GM23338 (cell line): ENCODE measurements at regions not wholly inside any gene's neighbourhood (a gene's known extent, or its start where the extent isn't known, plus 50 kb on each side); places are given as distances from the start of the nearest gene placed in this dataset.

ENCODE experiments used
- ATAC-seq: fragments of 200-7000 bp; cut with Tn5 transposase; 3 replicates; pipeline ENCODE4 v1.9.1; 2020
- DNase-seq: peaks from one replicate; pipeline ENCODE4 v3.0.0-alpha.2; 2015; ENCODE audit warnings: low spot score
- H2AFZ ChIP-seq: fragments of 200-600 bp; sonication (generic); 2 replicates; pipeline ENCODE4 v1.8.0; 2016; ENCODE audit warnings: antibody characterized with exemption, mild to moderate bottlenecking, moderate library complexity
- H3F3A ChIP-seq: fragments of 200-600 bp; sonication (generic); replicated peaks from 2 replicates; pipeline ENCODE4 v1.8.0; 2017; ENCODE audit warnings: antibody characterized with exemption, mixed run types, low read depth
- H3K27ac ChIP-seq: fragments of 200-600 bp; sonication (generic); 2 replicates; pipeline ENCODE4 v1.6.1; 2016; ENCODE audit warnings: low read depth
- H3K27me3 ChIP-seq: fragments of 200-600 bp; sonication (generic); 2 replicates; pipeline ENCODE4 v1.8.0; 2016; ENCODE audit warnings: mild to moderate bottlenecking, mixed run types, moderate library complexity; ENCODE audit not compliant: insufficient read depth
- H3K36me3 ChIP-seq: fragments of 200-600 bp; sonication (generic); 2 replicates; pipeline ENCODE4 v1.8.0; 2016; ENCODE audit warnings: mild to moderate bottlenecking; ENCODE audit not compliant: insufficient read depth
- H3K4me1 ChIP-seq: fragments of 200-600 bp; sonication (generic); 2 replicates; pipeline ENCODE4 v1.8.0; 2016; ENCODE audit warnings: mild to moderate bottlenecking, moderate library complexity; ENCODE audit not compliant: insufficient read depth
- H3K4me2 ChIP-seq: fragments of 200-600 bp; sonication (generic); 2 replicates; pipeline ENCODE4 v1.7.1; 2017; ENCODE audit warnings: mixed run types
- H3K4me3 ChIP-seq: fragments of 200-600 bp; sonication (generic); 2 replicates; pipeline ENCODE4 v1.6.1; 2016; ENCODE audit warnings: mixed run types
- H3K79me2 ChIP-seq: fragments of 200-600 bp; sonication (generic); replicated peaks from 2 replicates; pipeline ENCODE4 v1.8.0; 2017; ENCODE audit warnings: mild to moderate bottlenecking; ENCODE audit not compliant: insufficient read depth
- H3K9me2 ChIP-seq: fragments of 200-600 bp; sonication (generic); 2 replicates; pipeline ENCODE4 v1.8.0; 2017; ENCODE audit not compliant: insufficient read depth
- H4K20me1 ChIP-seq: fragments of 200-600 bp; sonication (generic); replicated peaks from 2 replicates; pipeline ENCODE4 v1.8.0; 2017; ENCODE audit warnings: mild to moderate bottlenecking; ENCODE audit not compliant: insufficient read depth
- H3K27ac Mint-ChIP-seq: 2 replicates; pipeline ENCODE4 v1.8.0; 2020; ENCODE audit warnings: inconsistent platforms, mild to moderate bottlenecking, moderate library complexity, mixed read lengths
- H3K27me3 Mint-ChIP-seq: 3 replicates; pipeline ENCODE4 v1.8.0; 2022; ENCODE audit warnings: low read depth, mild to moderate bottlenecking, moderate library complexity, mixed read lengths, inconsistent platforms; ENCODE audit not compliant: insufficient read depth, poor library complexity
- H3K36me3 Mint-ChIP-seq: 3 replicates; pipeline ENCODE4 v1.8.0; 2021; ENCODE audit warnings: low read depth, mild to moderate bottlenecking, inconsistent platforms, moderate library complexity, mixed read lengths
- H3K4me1 Mint-ChIP-seq: 3 replicates; pipeline ENCODE4 v1.8.0; 2020; ENCODE audit warnings: mild to moderate bottlenecking, inconsistent platforms, mixed read lengths
- H3K4me3 Mint-ChIP-seq: 3 replicates; pipeline ENCODE4 v1.8.0; 2021; ENCODE audit warnings: moderate library complexity, mild to moderate bottlenecking, inconsistent platforms, mixed read lengths
- H3K9me3 Mint-ChIP-seq: 3 replicates; pipeline ENCODE4 v1.8.0; 2020; ENCODE audit warnings: moderate library complexity, mild to moderate bottlenecking, inconsistent platforms, mixed read lengths
- CREB1 ChIP-seq: fragments of 250-450 bp; sonication (Bioruptor Pico); IDR thresholded peaks from 2 replicates; pipeline ENCODE4 v1.5.0; 2020; ENCODE audit warnings: low read depth, mild to moderate bottlenecking, moderate library complexity
- EZH2 ChIP-seq: fragments of 200-600 bp; sonication (generic); IDR thresholded peaks from one replicate; pipeline ENCODE4 v1.8.0; 2017; ENCODE audit warnings: antibody characterized with exemption, mild to moderate bottlenecking, low read depth; ENCODE audit not compliant: unreplicated experiment
- EZH2phosphoT487 ChIP-seq: fragments of 200-600 bp; sonication (generic); IDR thresholded peaks from one replicate; pipeline ENCODE4 v1.8.1; 2018; ENCODE audit warnings: antibody characterized with exemption; ENCODE audit not compliant: unreplicated experiment
- JUNB ChIP-seq: IDR thresholded peaks from one replicate; pipeline ENCODE4 v1.6.1; 2016; ENCODE audit warnings: antibody characterized with exemption; ENCODE audit not compliant: unreplicated experiment
- NANOG ChIP-seq: IDR thresholded peaks from 2 replicates; pipeline ENCODE4 v1.6.1; 2016; ENCODE audit warnings: antibody characterized with exemption, borderline replicate concordance
- POLR2AphosphoS5 ChIP-seq: IDR thresholded peaks from 2 replicates; pipeline ENCODE4 v1.6.1; 2016; ENCODE audit warnings: antibody characterized with exemption, low read depth
- STAT1 ChIP-seq: IDR thresholded peaks from one replicate; pipeline ENCODE4 v1.6.1; 2016; ENCODE audit warnings: antibody characterized with exemption; ENCODE audit not compliant: unreplicated experiment
- ZNF114 ChIP-seq: fragments of 250-450 bp; sonication (Bioruptor Pico); IDR thresholded peaks from 2 replicates; pipeline ENCODE4 v1.5.0; 2020; ENCODE audit warnings: mild to moderate bottlenecking, moderate library complexity
- ZNF331 ChIP-seq: fragments of 250-450 bp; sonication (Bioruptor Pico); IDR thresholded peaks from 2 replicates; pipeline ENCODE4 v1.5.0; 2020; ENCODE audit warnings: low read depth, mild to moderate bottlenecking, moderate library complexity
- TF ChIP-seq, protein P1 (sequence below), 2 experiments: fragments of 200-600 bp in 1 of 2; sonication (generic) in 1 of 2; conservative IDR thresholded peaks; 2 replicates each; pipeline versions ENCODE4 v1.5.1 to v1.6.1; 2016 to 2017; ENCODE audit warnings: antibody characterized with exemption in 2 of 2, low read depth in 2 of 2, mild to moderate bottlenecking in 2 of 2, moderate library complexity in 1 of 2
- TF ChIP-seq, protein P2 (sequence below): IDR thresholded peaks from one replicate; pipeline ENCODE4 v1.6.1; 2018; ENCODE audit warnings: antibody characterized with exemption; ENCODE audit not compliant: unreplicated experiment
- TF ChIP-seq, protein P3 (sequence below): fragments of 250-450 bp; sonication (Bioruptor Pico); IDR thresholded peaks from 2 replicates; pipeline ENCODE4 v1.5.0; 2020; ENCODE audit warnings: mild to moderate bottlenecking, moderate library complexity
- TF ChIP-seq, protein P4 (sequence below): IDR thresholded peaks from 2 replicates; pipeline ENCODE4 v1.6.1; 2016; ENCODE audit warnings: antibody characterized with exemption

DNA sequence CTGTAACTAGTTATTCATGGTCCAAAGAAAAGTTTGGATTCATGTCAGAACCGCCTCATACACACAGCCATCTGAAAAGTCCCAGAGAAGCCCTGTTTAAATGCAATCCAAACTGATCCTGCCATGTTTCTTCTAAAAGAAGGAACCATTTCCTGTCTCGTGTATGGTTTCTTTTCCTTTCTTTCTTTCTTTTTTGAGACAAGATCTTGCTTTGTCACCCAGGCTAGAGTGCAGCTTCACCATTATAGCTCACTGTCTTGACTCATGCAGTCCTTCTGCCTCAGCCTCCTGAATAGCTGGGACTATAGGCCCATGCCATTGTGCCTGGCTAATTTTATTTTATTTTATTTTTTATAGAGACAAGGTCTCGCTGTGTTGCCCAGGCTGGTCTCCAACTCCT, 77.4 kb upstream of the NSMCE3 start:
- no peak overlapping the region for H3K27ac Mint-ChIP-seq
- H4K20me1 ChIP-seq, result no peaks in the 10 kb centered on the region
- no peak overlapping the region for H2AFZ ChIP-seq
- H3K4me3 ChIP-seq, result no peak overlapping the region
- no peak overlapping the region for H3K4me3 Mint-ChIP-seq
- H3K36me3 Mint-ChIP-seq, result no peaks in the 10 kb centered on the region
- H3K79me2 ChIP-seq, result no peaks in the 10 kb centered on the region
- TF ChIP-seq, protein P1, sequence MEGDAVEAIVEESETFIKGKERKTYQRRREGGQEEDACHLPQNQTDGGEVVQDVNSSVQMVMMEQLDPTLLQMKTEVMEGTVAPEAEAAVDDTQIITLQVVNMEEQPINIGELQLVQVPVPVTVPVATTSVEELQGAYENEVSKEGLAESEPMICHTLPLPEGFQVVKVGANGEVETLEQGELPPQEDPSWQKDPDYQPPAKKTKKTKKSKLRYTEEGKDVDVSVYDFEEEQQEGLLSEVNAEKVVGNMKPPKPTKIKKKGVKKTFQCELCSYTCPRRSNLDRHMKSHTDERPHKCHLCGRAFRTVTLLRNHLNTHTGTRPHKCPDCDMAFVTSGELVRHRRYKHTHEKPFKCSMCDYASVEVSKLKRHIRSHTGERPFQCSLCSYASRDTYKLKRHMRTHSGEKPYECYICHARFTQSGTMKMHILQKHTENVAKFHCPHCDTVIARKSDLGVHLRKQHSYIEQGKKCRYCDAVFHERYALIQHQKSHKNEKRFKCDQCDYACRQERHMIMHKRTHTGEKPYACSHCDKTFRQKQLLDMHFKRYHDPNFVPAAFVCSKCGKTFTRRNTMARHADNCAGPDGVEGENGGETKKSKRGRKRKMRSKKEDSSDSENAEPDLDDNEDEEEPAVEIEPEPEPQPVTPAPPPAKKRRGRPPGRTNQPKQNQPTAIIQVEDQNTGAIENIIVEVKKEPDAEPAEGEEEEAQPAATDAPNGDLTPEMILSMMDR (conservative IDR thresholded peaks at IDR 0.05; ENCODE audit: low read depth in 2 of 2), result no peak
- TF ChIP-seq, protein P2, sequence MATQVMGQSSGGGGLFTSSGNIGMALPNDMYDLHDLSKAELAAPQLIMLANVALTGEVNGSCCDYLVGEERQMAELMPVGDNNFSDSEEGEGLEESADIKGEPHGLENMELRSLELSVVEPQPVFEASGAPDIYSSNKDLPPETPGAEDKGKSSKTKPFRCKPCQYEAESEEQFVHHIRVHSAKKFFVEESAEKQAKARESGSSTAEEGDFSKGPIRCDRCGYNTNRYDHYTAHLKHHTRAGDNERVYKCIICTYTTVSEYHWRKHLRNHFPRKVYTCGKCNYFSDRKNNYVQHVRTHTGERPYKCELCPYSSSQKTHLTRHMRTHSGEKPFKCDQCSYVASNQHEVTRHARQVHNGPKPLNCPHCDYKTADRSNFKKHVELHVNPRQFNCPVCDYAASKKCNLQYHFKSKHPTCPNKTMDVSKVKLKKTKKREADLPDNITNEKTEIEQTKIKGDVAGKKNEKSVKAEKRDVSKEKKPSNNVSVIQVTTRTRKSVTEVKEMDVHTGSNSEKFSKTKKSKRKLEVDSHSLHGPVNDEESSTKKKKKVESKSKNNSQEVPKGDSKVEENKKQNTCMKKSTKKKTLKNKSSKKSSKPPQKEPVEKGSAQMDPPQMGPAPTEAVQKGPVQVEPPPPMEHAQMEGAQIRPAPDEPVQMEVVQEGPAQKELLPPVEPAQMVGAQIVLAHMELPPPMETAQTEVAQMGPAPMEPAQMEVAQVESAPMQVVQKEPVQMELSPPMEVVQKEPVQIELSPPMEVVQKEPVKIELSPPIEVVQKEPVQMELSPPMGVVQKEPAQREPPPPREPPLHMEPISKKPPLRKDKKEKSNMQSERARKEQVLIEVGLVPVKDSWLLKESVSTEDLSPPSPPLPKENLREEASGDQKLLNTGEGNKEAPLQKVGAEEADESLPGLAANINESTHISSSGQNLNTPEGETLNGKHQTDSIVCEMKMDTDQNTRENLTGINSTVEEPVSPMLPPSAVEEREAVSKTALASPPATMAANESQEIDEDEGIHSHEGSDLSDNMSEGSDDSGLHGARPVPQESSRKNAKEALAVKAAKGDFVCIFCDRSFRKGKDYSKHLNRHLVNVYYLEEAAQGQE, result no peak
- TF ChIP-seq, protein P3, sequence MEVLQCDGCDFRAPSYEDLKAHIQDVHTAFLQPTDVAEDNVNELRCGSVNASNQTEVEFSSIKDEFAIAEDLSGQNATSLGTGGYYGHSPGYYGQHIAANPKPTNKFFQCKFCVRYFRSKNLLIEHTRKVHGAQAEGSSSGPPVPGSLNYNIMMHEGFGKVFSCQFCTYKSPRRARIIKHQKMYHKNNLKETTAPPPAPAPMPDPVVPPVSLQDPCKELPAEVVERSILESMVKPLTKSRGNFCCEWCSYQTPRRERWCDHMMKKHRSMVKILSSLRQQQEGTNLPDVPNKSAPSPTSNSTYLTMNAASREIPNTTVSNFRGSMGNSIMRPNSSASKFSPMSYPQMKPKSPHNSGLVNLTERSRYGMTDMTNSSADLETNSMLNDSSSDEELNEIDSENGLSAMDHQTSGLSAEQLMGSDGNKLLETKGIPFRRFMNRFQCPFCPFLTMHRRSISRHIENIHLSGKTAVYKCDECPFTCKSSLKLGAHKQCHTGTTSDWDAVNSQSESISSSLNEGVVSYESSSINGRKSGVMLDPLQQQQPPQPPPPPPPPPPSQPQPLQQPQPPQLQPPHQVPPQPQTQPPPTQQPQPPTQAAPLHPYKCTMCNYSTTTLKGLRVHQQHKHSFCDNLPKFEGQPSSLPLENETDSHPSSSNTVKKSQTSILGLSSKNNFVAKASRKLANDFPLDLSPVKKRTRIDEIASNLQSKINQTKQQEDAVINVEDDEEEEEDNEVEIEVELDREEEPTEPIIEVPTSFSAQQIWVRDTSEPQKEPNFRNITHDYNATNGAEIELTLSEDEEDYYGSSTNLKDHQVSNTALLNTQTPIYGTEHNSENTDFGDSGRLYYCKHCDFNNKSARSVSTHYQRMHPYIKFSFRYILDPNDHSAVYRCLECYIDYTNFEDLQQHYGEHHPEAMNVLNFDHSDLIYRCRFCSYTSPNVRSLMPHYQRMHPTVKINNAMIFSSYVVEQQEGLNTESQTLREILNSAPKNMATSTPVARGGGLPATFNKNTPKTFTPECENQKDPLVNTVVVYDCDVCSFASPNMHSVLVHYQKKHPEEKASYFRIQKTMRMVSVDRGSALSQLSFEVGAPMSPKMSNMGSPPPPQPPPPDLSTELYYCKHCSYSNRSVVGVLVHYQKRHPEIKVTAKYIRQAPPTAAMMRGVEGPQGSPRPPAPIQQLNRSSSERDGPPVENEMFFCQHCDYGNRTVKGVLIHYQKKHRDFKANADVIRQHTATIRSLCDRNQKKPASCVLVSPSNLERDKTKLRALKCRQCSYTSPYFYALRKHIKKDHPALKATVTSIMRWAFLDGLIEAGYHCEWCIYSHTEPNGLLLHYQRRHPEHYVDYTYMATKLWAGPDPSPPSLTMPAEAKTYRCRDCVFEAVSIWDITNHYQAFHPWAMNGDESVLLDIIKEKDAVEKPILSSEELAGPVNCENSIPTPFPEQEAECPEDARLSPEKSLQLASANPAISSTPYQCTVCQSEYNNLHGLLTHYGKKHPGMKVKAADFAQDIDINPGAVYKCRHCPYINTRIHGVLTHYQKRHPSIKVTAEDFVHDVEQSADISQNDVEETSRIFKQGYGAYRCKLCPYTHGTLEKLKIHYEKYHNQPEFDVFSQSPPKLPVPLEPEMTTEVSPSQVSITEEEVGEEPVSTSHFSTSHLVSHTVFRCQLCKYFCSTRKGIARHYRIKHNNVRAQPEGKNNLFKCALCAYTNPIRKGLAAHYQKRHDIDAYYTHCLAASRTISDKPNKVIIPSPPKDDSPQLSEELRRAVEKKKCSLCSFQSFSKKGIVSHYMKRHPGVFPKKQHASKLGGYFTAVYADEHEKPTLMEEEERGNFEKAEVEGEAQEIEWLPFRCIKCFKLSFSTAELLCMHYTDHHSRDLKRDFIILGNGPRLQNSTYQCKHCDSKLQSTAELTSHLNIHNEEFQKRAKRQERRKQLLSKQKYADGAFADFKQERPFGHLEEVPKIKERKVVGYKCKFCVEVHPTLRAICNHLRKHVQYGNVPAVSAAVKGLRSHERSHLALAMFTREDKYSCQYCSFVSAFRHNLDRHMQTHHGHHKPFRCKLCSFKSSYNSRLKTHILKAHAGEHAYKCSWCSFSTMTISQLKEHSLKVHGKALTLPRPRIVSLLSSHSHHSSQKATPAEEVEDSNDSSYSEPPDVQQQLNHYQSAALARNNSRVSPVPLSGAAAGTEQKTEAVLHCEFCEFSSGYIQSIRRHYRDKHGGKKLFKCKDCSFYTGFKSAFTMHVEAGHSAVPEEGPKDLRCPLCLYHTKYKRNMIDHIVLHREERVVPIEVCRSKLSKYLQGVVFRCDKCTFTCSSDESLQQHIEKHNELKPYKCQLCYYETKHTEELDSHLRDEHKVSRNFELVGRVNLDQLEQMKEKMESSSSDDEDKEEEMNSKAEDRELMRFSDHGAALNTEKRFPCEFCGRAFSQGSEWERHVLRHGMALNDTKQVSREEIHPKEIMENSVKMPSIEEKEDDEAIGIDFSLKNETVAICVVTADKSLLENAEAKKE (CRISPR knock-in tag), result no peak
- TF ChIP-seq JUNB, result no peak
- no peak for TF ChIP-seq STAT1
- TF ChIP-seq ZNF114 (CRISPR knock-in tag), result no peak
- no peak for TF ChIP-seq POLR2AphosphoS5
- no peak for TF ChIP-seq ZNF331 (CRISPR knock-in tag)
- TF ChIP-seq, protein P4, sequence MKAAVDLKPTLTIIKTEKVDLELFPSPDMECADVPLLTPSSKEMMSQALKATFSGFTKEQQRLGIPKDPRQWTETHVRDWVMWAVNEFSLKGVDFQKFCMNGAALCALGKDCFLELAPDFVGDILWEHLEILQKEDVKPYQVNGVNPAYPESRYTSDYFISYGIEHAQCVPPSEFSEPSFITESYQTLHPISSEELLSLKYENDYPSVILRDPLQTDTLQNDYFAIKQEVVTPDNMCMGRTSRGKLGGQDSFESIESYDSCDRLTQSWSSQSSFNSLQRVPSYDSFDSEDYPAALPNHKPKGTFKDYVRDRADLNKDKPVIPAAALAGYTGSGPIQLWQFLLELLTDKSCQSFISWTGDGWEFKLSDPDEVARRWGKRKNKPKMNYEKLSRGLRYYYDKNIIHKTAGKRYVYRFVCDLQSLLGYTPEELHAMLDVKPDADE, result no peak
- TF ChIP-seq NANOG, result no peak
- TF ChIP-seq CREB1 (CRISPR knock-in tag), result no peak
- no peak for TF ChIP-seq EZH2phosphoT487
- TF ChIP-seq EZH2, result no peak
- DNase-seq (no peak), ATAC-seq (no peak)
- no peaks in the 10 kb centered on the region for H3K27me3 ChIP-seq
- H3K36me3 ChIP-seq, result no peaks in the 10 kb centered on the region
- peaks cover 61% of the 10 kb centered on the region for H3K4me1 Mint-ChIP-seq
- H3K9me2 ChIP-seq, result no peaks in the 10 kb centered on the region
- H3K4me1 ChIP-seq, result peaks cover 25% of the 10 kb centered on the region
- no peak overlapping the region for H3K27ac ChIP-seq
- no peaks in the 10 kb centered on the region for H3F3A ChIP-seq
- no peak overlapping the region for H3K4me2 ChIP-seq
- H3K27me3 Mint-ChIP-seq, result peaks cover 12% of the 10 kb centered on the region
- no peaks in the 10 kb centered on the region for H3K9me3 Mint-ChIP-seq
